ENCODE measurements at regions not wholly inside any gene's neighbourhood (a gene's known extent, or its start where the extent isn't known, plus 50 kb on each side); places are given as distances from the start of the nearest gene placed in this dataset.
"Not testable (repeated sequence)": the region's sequence is repeated elsewhere in the genome, so short reads cannot be mapped to it uniquely, and the experiment has no call there.

DNA sequence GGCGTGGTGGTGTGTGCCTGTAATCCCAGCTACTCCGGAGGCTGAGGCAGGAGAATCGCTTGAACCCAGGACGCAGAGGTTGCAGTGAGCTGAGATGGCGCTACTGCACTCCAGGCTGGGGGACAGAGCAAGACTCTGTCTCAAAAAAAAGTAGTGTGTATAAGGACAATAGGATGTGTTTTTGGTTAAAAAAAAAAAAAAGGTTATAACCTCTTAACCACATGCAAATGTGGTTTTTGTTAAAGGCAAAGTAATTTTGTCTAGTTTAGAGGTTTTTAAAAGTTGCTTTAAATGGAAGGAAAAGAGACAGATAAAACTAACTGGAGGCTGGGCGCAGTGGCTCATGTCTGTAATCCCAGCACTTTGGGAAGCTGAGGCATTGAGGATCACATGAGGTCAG lies 92.8 kb upstream of the ACSL3 start:
- POLR2A ChIA-PET: interaction anchor here (0.7 to 2.1 kb wide), 3 partner anchors 13 to 20 kb away, joined by 4 to 11 read pairs (median 5); no protein-coding TSS in a partner anchor
- CTCF ChIA-PET (ENCODE audit: unreplicated experiment): interaction anchor here (0.5 kb wide), 1 partner anchor 22 kb away, joined by 5 read pairs; no protein-coding TSS in a partner anchor
- not testable (repeated sequence) for H3K36me3 ChIP-seq (ENCODE audit: insufficient read depth, low read length)

DNA sequence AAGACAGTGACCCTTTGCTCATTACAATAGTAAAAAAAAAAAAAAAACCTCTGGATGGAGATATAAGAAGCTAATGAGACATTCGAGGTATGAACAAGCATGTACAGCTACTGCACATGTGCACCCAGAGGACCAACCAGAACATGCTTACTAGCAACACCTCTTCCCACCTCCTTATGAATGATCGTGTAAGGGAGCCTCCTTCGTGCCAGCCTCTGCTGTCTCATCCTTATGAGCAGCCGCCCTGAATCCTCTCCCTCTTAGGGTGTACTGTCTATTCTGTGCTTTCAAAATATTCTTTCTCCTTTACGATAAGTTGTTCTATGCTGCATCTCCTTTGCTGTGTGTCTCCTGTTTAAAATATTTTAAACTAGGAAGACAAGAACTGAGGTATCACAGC lies 91.4 kb upstream of the ACSL3 start:
- POLR2A ChIA-PET: interaction anchor here (0.7 kb wide), 1 partner anchor 93 kb away, joined by 4 read pairs; no protein-coding TSS in a partner anchor
- Histone ChIP-seq H3K36me3 (ENCODE audit: insufficient read depth, low read length) (no peaks in the 10 kb centered on the region), H3K4me2 (ENCODE audit: low read length) (no peak overlapping the region), H3K27ac (ENCODE audit: low read depth, low read length, poor library complexity, severe bottlenecking) (no peak overlapping the region), H4K20me1 (ENCODE audit: insufficient read depth, low read length) (no peaks in the 10 kb centered on the region), H3K4me3 (ENCODE audit: low read depth, low read length, poor library complexity, severe bottlenecking) (no peak overlapping the region), H3K79me2 (ENCODE audit: insufficient read depth, low read depth, low read length) (no peaks in the 10 kb centered on the region), H2AFZ (ENCODE audit: low read length) (no peak overlapping the region), H3K4me1 (ENCODE audit: insufficient read depth, low read length, poor library complexity, severe bottlenecking) (peaks cover 8% of the 10 kb centered on the region), H3K9me3 (ENCODE audit: low read length) (no peaks in the 10 kb centered on the region), H3K9me2 (ENCODE audit: insufficient read depth, low read length) (no peaks in the 10 kb centered on the region)
- BruUV-seq (replicated peaks): no TSS peak
- CTCF ChIA-PET (ENCODE audit: unreplicated experiment): no interaction called here
- TF ChIP-seq EZH2phosphoT487 (IDR thresholded peaks at IDR 0.05; ENCODE audit: borderline replicate concordance, low read depth, low read length): no peak
- TF ChIP-seq, protein P1, sequence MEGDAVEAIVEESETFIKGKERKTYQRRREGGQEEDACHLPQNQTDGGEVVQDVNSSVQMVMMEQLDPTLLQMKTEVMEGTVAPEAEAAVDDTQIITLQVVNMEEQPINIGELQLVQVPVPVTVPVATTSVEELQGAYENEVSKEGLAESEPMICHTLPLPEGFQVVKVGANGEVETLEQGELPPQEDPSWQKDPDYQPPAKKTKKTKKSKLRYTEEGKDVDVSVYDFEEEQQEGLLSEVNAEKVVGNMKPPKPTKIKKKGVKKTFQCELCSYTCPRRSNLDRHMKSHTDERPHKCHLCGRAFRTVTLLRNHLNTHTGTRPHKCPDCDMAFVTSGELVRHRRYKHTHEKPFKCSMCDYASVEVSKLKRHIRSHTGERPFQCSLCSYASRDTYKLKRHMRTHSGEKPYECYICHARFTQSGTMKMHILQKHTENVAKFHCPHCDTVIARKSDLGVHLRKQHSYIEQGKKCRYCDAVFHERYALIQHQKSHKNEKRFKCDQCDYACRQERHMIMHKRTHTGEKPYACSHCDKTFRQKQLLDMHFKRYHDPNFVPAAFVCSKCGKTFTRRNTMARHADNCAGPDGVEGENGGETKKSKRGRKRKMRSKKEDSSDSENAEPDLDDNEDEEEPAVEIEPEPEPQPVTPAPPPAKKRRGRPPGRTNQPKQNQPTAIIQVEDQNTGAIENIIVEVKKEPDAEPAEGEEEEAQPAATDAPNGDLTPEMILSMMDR (conservative IDR thresholded peaks at IDR 0.05; ENCODE audit: low read length): no peak
- DNase-seq (ENCODE audit: low spot score): no peak
- intact Hi-C loops (cut with micrococcal nuclease; ENCODE audit: unreplicated experiment): no loop called here

More for the DNA sequence above, 92.8 kb upstream of the ACSL3 start:
- H3K9me3 ChIP-seq (ENCODE audit: low read length); H3K4me1 ChIP-seq (ENCODE audit: insufficient read depth, low read length, poor library complexity, severe bottlenecking); H3K79me2 ChIP-seq (ENCODE audit: insufficient read depth, low read depth, low read length); H3K4me2 ChIP-seq (ENCODE audit: low read length); H3K4me3 ChIP-seq (ENCODE audit: low read depth, low read length, poor library complexity, severe bottlenecking); H2AFZ ChIP-seq (ENCODE audit: low read length); H3K27ac ChIP-seq (ENCODE audit: low read depth, low read length, poor library complexity, severe bottlenecking); H3K9me2 ChIP-seq (ENCODE audit: insufficient read depth, low read length); intact Hi-C loops (cut with micrococcal nuclease; ENCODE audit: unreplicated experiment); BruUV-seq (replicated peaks); DNase-seq (ENCODE audit: low spot score); H4K20me1 ChIP-seq (ENCODE audit: insufficient read depth, low read length): not testable (repeated sequence)

DNA sequence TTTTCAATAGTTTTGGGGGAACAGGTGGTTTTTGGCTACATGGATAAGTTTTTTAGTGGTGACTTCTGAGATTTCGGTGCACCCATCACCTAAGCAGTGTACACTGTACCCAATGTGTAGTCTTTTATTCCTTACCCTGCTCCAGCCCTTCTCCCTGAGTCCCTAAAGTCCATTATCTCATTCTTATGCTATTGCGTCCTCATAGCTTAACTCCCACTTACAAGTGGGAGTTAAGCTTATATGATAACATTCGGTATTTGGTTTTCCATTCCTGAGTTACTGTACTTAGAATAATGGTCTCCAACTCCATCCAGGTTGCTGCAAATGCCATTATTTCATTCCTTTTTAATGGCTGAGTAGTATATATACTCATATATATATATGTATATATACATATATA lies 90.9 kb upstream of the ACSL3 start:
- CTCF ChIA-PET (ENCODE audit: unreplicated experiment): no interaction called here
- DNase-seq (ENCODE audit: low spot score): no peak

More for the DNA sequence above, 90.9 kb upstream of the ACSL3 start:
- intact Hi-C loops (cut with micrococcal nuclease; ENCODE audit: unreplicated experiment): no loop called here
- Histone ChIP-seq H3K4me3 (ENCODE audit: low read depth, low read length, poor library complexity, severe bottlenecking) (no peak overlapping the region), H3K27ac (ENCODE audit: low read depth, low read length, poor library complexity, severe bottlenecking) (no peak overlapping the region), H4K20me1 (ENCODE audit: insufficient read depth, low read length) (no peaks in the 10 kb centered on the region), H3K9me2 (ENCODE audit: insufficient read depth, low read length) (no peaks in the 10 kb centered on the region), H3K4me2 (ENCODE audit: low read length) (no peak overlapping the region), H3K79me2 (ENCODE audit: insufficient read depth, low read depth, low read length) (no peaks in the 10 kb centered on the region), H3K4me1 (ENCODE audit: insufficient read depth, low read length, poor library complexity, severe bottlenecking) (peaks cover 8% of the 10 kb centered on the region), H2AFZ (ENCODE audit: low read length) (no peak overlapping the region), H3K36me3 (ENCODE audit: insufficient read depth, low read length) (no peaks in the 10 kb centered on the region), H3K9me3 (ENCODE audit: low read length) (no peaks in the 10 kb centered on the region)
- no TSS peak for BruUV-seq (replicated peaks)
- TF ChIP-seq, protein P1 (conservative IDR thresholded peaks at IDR 0.05; ENCODE audit: low read length): no peak
- TF ChIP-seq EZH2phosphoT487 (IDR thresholded peaks at IDR 0.05; ENCODE audit: borderline replicate concordance, low read depth, low read length): no peak
- POLR2A ChIA-PET: interaction anchor here (0.7 kb wide), 1 partner anchor 93 kb away, joined by 4 read pairs; no protein-coding TSS in a partner anchor
